ENCODE measurements at regions not wholly inside any gene's neighbourhood (a gene's known extent, or its start where the extent isn't known, plus 50 kb on each side); places are given as distances from the start of the nearest gene placed in this dataset.
A peak's percentile ranks its signal among the peaks of the same experiment; 100 is the strongest.

DNA sequence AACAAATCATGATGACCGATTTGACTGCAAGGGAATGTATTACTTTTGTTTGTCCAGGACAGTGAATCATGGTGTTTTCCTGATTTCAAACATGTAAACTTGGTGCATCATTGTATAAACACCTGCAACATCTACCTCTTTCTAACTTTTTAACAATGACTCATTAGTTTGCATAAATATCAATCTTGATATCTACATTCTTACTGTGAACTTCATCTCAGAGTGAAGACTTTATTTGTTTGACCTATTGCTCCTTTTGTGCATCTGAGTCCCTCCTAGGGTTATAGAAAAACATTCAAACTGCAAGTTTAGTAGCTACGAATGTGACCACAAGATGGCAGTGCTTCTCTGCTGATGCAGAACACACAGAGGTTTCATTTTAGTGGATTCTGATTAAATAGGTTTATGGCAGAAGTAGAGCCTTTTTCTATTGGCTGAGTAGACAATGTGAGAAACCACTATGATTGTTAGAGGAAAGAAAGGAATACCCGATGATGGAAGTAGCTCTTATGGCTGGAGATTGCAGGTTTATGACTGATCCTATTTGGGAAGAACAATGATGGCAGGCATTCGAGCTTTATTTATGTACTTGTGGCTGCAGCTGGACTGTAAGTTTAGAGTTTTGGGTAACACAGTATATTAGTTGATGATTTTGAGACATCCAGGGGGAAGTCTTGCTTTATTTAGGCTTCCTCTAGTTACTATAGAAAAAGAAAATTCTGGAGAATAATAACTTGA lies 244.2 kb upstream of the OR4E1 start:
- TF ChIP-seq, protein P1, sequence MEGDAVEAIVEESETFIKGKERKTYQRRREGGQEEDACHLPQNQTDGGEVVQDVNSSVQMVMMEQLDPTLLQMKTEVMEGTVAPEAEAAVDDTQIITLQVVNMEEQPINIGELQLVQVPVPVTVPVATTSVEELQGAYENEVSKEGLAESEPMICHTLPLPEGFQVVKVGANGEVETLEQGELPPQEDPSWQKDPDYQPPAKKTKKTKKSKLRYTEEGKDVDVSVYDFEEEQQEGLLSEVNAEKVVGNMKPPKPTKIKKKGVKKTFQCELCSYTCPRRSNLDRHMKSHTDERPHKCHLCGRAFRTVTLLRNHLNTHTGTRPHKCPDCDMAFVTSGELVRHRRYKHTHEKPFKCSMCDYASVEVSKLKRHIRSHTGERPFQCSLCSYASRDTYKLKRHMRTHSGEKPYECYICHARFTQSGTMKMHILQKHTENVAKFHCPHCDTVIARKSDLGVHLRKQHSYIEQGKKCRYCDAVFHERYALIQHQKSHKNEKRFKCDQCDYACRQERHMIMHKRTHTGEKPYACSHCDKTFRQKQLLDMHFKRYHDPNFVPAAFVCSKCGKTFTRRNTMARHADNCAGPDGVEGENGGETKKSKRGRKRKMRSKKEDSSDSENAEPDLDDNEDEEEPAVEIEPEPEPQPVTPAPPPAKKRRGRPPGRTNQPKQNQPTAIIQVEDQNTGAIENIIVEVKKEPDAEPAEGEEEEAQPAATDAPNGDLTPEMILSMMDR (IDR thresholded peaks at IDR 0.05): peak; percentile 57 to 84 (median 78)
- TF ChIP-seq POLR2A (IDR thresholded peaks at IDR 0.05): no peak
